GM12872 (cell line): ENCODE measurements at regions not wholly inside any gene's neighbourhood (a gene's known extent, or its start where the extent isn't known, plus 50 kb on each side); places are given as distances from the start of the nearest gene placed in this dataset.

Experiments used
- CTCF ChIP-seq: IDR thresholded peaks from 3 replicates; pipeline ENCODE4 v1.5.1; 2011; ENCODE audit warnings: low read depth, mild to moderate bottlenecking, low read length, moderate library complexity; ENCODE audit not compliant: insufficient read depth

- TF ChIP-seq CTCF: no peak
These were observed 63.7 kb upstream of the IGSF21 start for GRCh38 chr1:18043871-18044270.

- TF ChIP-seq CTCF: no peak
These were observed 62.4 kb upstream of the IGSF21 start for GRCh38 chr1:18045203-18045602.

GRCh38 chr1:18045621-18046020 lies 62.0 kb upstream of the IGSF21 start:
- no peak for TF ChIP-seq CTCF

- no peak for TF ChIP-seq CTCF
These were observed 60.5 kb upstream of the IGSF21 start for GRCh38 chr1:18047122-18047521.

GRCh38 chr1:18049228-18049627 lies 58.4 kb upstream of the IGSF21 start:
- TF ChIP-seq CTCF: no peak

GRCh38 chr1:18052671-18053070 lies 54.9 kb upstream of the IGSF21 start:
- no peak for TF ChIP-seq CTCF

GRCh38 chr1:18055156-18055555 lies 52.4 kb upstream of the IGSF21 start:
- no peak for TF ChIP-seq CTCF

GRCh38 chr1:18056545-18056944 lies 51.1 kb upstream of the IGSF21 start:
- no peak for TF ChIP-seq CTCF
